Activated T-helper 9 cell treated with anti-CD3 and anti-CD28 coated beads, Interleukin-2, amount 50 U/mL, for 16 hours (primary cell): ENCODE measurements at regions not wholly inside any gene's neighbourhood (a gene's known extent, or its start where the extent isn't known, plus 50 kb on each side); places are given as distances from the start of the nearest gene placed in this dataset.

Experiments
- DNase-seq: peaks from one replicate; pipeline ENCODE4 v3.0.0-alpha.2; 2020; ENCODE audit warnings: low read depth

- no peak for DNase-seq
Measured at GRCh38 chr7:106606120-106606519, 54.8 kb downstream of the CCDC71L start.

- DNase-seq, result no peak
Measured at GRCh38 chr7:106604971-106605370, 56.0 kb downstream of the CCDC71L start.

- DNase-seq, result peak; percentile 3
Measured at GRCh38 chr7:106604303-106604924, 56.5 kb downstream of the CCDC71L start.

GRCh38 chr7:106603346-106603745 lies 57.6 kb downstream of the CCDC71L start:
- no peak for DNase-seq

GRCh38 chr7:106602062-106602461 lies 58.9 kb downstream of the CCDC71L start:
- DNase-seq, result no peak

- DNase-seq, result no peak
Measured at GRCh38 chr7:106600569-106601373, 60.2 kb downstream of the CCDC71L start.

- no peak for DNase-seq
Measured at GRCh38 chr7:106599343-106599698, 61.6 kb downstream of the CCDC71L start.

- peak; percentile 40 for DNase-seq
Measured at GRCh38 chr7:106598663-106599342, 62.2 kb downstream of the CCDC71L start.

- no peak for DNase-seq
Measured at GRCh38 chr7:106597751-106598546, 63.0 kb downstream of the CCDC71L start.

GRCh38 chr7:106597014-106597413 lies 63.9 kb downstream of the CCDC71L start:
- DNase-seq, result no peak

GRCh38 chr7:106595922-106596321 lies 65.0 kb downstream of the CCDC71L start:
- DNase-seq, result no peak

GRCh38 chr7:106593028-106593417 lies 67.9 kb downstream of the CCDC71L start:
- no peak for DNase-seq

GRCh38 chr7:106592282-106593027 lies 68.5 kb downstream of the CCDC71L start:
- DNase-seq, result no peak

- DNase-seq, result no peak
Measured at GRCh38 chr7:106591146-106591545, 69.8 kb downstream of the CCDC71L start.

- no peak for DNase-seq
Measured at GRCh38 chr7:106590209-106590816, 70.6 kb downstream of the CCDC71L start.

GRCh38 chr7:106589198-106589879 lies 71.6 kb downstream of the CCDC71L start:
- DNase-seq, result no peak

- no peak for DNase-seq
Measured at GRCh38 chr7:106588422-106589197, 72.3 kb downstream of the CCDC71L start.

GRCh38 chr7:106584914-106585759 lies 75.8 kb downstream of the CCDC71L start:
- no peak for DNase-seq
